Osteocyte (in vitro differentiated cells): ENCODE measurements at regions not wholly inside any gene's neighbourhood (a gene's known extent, or its start where the extent isn't known, plus 50 kb on each side); places are given as distances from the start of the nearest gene placed in this dataset.

ENCODE experiments used
- DNase-seq: peaks from one replicate; pipeline ENCODE4 v3.0.0; 2021; ENCODE audit warnings: mixed read lengths; ENCODE audit not compliant: unreplicated experiment; ENCODE audit errors: extremely low spot score
- H3K27ac Mint-ChIP-seq: one replicate; pipeline ENCODE4 v1.8.0; 2021; ENCODE audit warnings: mild to moderate bottlenecking, mixed read lengths; ENCODE audit not compliant: unreplicated experiment
- H3K27me3 Mint-ChIP-seq: one replicate; pipeline ENCODE4 v1.8.0; 2021; ENCODE audit warnings: mixed read lengths; ENCODE audit not compliant: unreplicated experiment
- H3K36me3 Mint-ChIP-seq: one replicate; pipeline ENCODE4 v1.8.0; 2021; ENCODE audit warnings: mixed read lengths; ENCODE audit not compliant: unreplicated experiment
- H3K4me1 Mint-ChIP-seq: one replicate; pipeline ENCODE4 v1.8.0; 2021; ENCODE audit warnings: mixed read lengths; ENCODE audit not compliant: unreplicated experiment
- H3K4me3 Mint-ChIP-seq: one replicate; pipeline ENCODE4 v1.8.0; 2021; ENCODE audit warnings: mild to moderate bottlenecking, moderate library complexity, mixed read lengths; ENCODE audit not compliant: unreplicated experiment
- H3K9me3 Mint-ChIP-seq: one replicate; pipeline ENCODE4 v1.8.0; 2021; ENCODE audit warnings: mixed read lengths; ENCODE audit not compliant: unreplicated experiment
- CTCF ChIP-seq: fragments of 200-600 bp; sonication (generic); IDR thresholded peaks from 2 replicates; pipeline ENCODE4 v1.5.0; 2021; ENCODE audit warnings: antibody characterized with exemption, mild to moderate bottlenecking, moderate library complexity

- Mint-ChIP-seq H3K9me3 (peaks cover 25% of the 10 kb centered on the region), H3K4me1 (no peaks in the 10 kb centered on the region), H3K36me3 (no peaks in the 10 kb centered on the region), H3K27ac (no peak overlapping the region), H3K4me3 (no peak overlapping the region), H3K27me3 (no peaks in the 10 kb centered on the region)
- no peak for TF ChIP-seq CTCF
- no peak for DNase-seq
Measured at GRCh38 chr12:114174326-114174725, 208.2 kb upstream of the RBM19 start.

- DNase-seq: no peak
- TF ChIP-seq CTCF: no peak
- Mint-ChIP-seq H3K4me1 (no peaks in the 10 kb centered on the region), H3K4me3 (no peak overlapping the region), H3K27ac (no peak overlapping the region), H3K36me3 (no peaks in the 10 kb centered on the region), H3K27me3 (no peaks in the 10 kb centered on the region), H3K9me3 (peaks cover 29% of the 10 kb centered on the region)
Measured at GRCh38 chr12:114172135-114172534, 206.0 kb upstream of the RBM19 start.

GRCh38 chr12:114168061-114168460 lies 201.9 kb upstream of the RBM19 start:
- DNase-seq: no peak
- no peak for TF ChIP-seq CTCF
- Mint-ChIP-seq H3K36me3 (no peaks in the 10 kb centered on the region), H3K4me1 (no peaks in the 10 kb centered on the region), H3K9me3 (peaks cover 36% of the 10 kb centered on the region), H3K4me3 (no peak overlapping the region), H3K27ac (no peak overlapping the region), H3K27me3 (no peaks in the 10 kb centered on the region)

GRCh38 chr12:114167431-114167830 lies 201.3 kb upstream of the RBM19 start:
- no peaks in the 10 kb centered on the region for H3K36me3 Mint-ChIP-seq
- H3K4me3 Mint-ChIP-seq: no peak overlapping the region
- peaks cover 42% of the 10 kb centered on the region for H3K9me3 Mint-ChIP-seq
- H3K27me3 Mint-ChIP-seq: no peaks in the 10 kb centered on the region
- DNase-seq: no peak
- no peak for TF ChIP-seq CTCF
- no peak overlapping the region for H3K27ac Mint-ChIP-seq
- no peaks in the 10 kb centered on the region for H3K4me1 Mint-ChIP-seq

GRCh38 chr12:114166362-114166761 lies 200.2 kb upstream of the RBM19 start:
- Mint-ChIP-seq H3K36me3 (no peaks in the 10 kb centered on the region), H3K4me3 (no peak overlapping the region), H3K4me1 (no peaks in the 10 kb centered on the region), H3K27me3 (no peaks in the 10 kb centered on the region), H3K9me3 (peaks cover 50% of the 10 kb centered on the region), H3K27ac (no peak overlapping the region)
- no peak for TF ChIP-seq CTCF
- no peak for DNase-seq
